ENCODE measurements at regions not wholly inside any gene's neighbourhood (a gene's known extent, or its start where the extent isn't known, plus 50 kb on each side); places are given as distances from the start of the nearest gene placed in this dataset.

DNA sequence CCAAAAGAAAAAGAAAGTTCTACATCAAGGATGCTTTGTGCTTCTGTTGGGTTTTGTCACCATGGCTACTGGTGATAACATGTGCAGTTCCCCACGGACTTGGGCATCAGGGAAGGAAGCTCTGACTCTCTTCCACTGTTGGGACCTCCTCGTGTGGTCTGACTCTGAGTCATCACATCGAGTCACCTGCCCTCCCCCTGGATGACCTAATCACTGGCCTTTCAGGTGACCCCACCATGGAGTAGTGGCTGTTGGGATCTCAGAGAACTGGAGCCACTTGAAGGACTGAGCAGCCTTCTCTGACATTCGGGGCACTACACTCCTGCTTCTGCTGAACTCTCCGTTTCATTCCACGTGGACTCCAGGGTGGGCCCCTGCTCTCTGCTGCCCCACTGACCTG lies 60.8 kb upstream of the DOCK1 start:
- H3K79me1 ChIP-seq (ENCODE audit: low read depth in 1 of 2, low read length in 2 of 2) = no peaks in the 10 kb centered on the region
- 79% methylated on average over 3 of the region's 6 CpGs; no CpG with 5 or more reads in 1 of the 2 experiments for WGBS, 2 experiments (ENCODE audit: extremely low coverage in 2 of 2, insufficient read length in 1 of 2)
- no peak overlapping the region for H4K91ac ChIP-seq (ENCODE audit: insufficient read depth, low read depth, low read length)
- in situ Hi-C loops (cut with MboI; ENCODE audit: low sequenced_read_pairs) (no loop called here), dilution Hi-C loops (cut with HindIII; ENCODE audit: low sequenced_read_pairs, unreplicated experiment) (no loop called here), intact Hi-C loops (cut with micrococcal nuclease) (no loop called here)
- H3K9me1 ChIP-seq (ENCODE audit: insufficient read depth, low read length) = no peaks in the 10 kb centered on the region
- no peak overlapping the region for H3K27ac ChIP-seq (ENCODE audit: insufficient read depth, low read length)
- no peak overlapping the region for H3K56ac ChIP-seq (ENCODE audit: extremely low read depth, insufficient read depth, low read length)
- no peak overlapping the region for H2AK9ac ChIP-seq (replicated peaks; ENCODE audit: low read depth, low read length, poor library complexity)
- no peaks in the 10 kb centered on the region for H3K4me1 ChIP-seq (ENCODE audit: control insufficient read depth, insufficient read depth, low read length)
- H3K18ac ChIP-seq (ENCODE audit: low read depth, low read length) = no peak overlapping the region
- H2BK120ac ChIP-seq (ENCODE audit: low read depth, low read length) = no peak overlapping the region
- CTCF ChIA-PET = no interaction called here
- H2BK20ac ChIP-seq (ENCODE audit: low read depth, low read length) = no peak overlapping the region
- no peak overlapping the region for H2BK5ac ChIP-seq (ENCODE audit: low read depth, low read length, poor library complexity, severe bottlenecking)
- DNase-seq (no peak), ATAC-seq (ENCODE audit: low read depth) (no peak)
- no peak overlapping the region for H3K9ac ChIP-seq (ENCODE audit: low read depth, low read length)
- H3K23ac ChIP-seq (ENCODE audit: low read depth, low read length) = no peak overlapping the region
- no peak overlapping the region for H3K4me2 ChIP-seq (ENCODE audit: low read depth, low read length)
- H3K9me3 ChIP-seq (ENCODE audit: control insufficient read depth, insufficient read depth, low read length) = no peaks in the 10 kb centered on the region
- H2BK15ac ChIP-seq (ENCODE audit: low read depth, low read length) = no peak overlapping the region
- POLR2A ChIA-PET (ENCODE audit: unreplicated experiment) = no interaction called here
- no peak overlapping the region for H4K8ac ChIP-seq (ENCODE audit: low read depth in 2 of 2, low read length in 2 of 2)
- H4K5ac ChIP-seq (ENCODE audit: low read depth, low read length) = no peak overlapping the region
- H3K27me3 ChIP-seq (ENCODE audit: control insufficient read depth, insufficient read depth, low read length) = peaks cover 2% of the 10 kb centered on the region; the same call in 1 of the 2 replicates
- BruUV-seq (replicated peaks) = no TSS peak
- no peak overlapping the region for H3K14ac ChIP-seq (replicated peaks; ENCODE audit: low read depth, low read length)
- no peaks in the 10 kb centered on the region for H3K36me3 ChIP-seq (ENCODE audit: control insufficient read depth, insufficient read depth, low read length)
- no peak for TF ChIP-seq BHLHE40 (IDR thresholded peaks at IDR 0.05; ENCODE audit: low read depth, low read length)
- no peak for TF ChIP-seq POLR2A (IDR thresholded peaks at IDR 0.05; ENCODE audit: low read depth, low read length)
- TF ChIP-seq SMC3 (IDR thresholded peaks at IDR 0.05; ENCODE audit: low read depth, low read length) = no peak
- no peak for TF ChIP-seq NFE2L2 (IDR thresholded peaks at IDR 0.05; ENCODE audit: low read depth, low read length)
- TF ChIP-seq, protein P1, sequence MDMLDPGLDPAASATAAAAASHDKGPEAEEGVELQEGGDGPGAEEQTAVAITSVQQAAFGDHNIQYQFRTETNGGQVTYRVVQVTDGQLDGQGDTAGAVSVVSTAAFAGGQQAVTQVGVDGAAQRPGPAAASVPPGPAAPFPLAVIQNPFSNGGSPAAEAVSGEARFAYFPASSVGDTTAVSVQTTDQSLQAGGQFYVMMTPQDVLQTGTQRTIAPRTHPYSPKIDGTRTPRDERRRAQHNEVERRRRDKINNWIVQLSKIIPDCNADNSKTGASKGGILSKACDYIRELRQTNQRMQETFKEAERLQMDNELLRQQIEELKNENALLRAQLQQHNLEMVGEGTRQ (IDR thresholded peaks at IDR 0.05; ENCODE audit: low read depth, low read length) = no peak
- TF ChIP-seq CEBPB (IDR thresholded peaks at IDR 0.05; ENCODE audit: low read depth, low read length) = no peak
- TF ChIP-seq MXI1 (IDR thresholded peaks at IDR 0.05; ENCODE audit: borderline replicate concordance, low read depth, low read length) = no peak
- no peak for TF ChIP-seq FOS (IDR thresholded peaks at IDR 0.05; ENCODE audit: low read depth, low read length)
- TF ChIP-seq, protein P2, sequence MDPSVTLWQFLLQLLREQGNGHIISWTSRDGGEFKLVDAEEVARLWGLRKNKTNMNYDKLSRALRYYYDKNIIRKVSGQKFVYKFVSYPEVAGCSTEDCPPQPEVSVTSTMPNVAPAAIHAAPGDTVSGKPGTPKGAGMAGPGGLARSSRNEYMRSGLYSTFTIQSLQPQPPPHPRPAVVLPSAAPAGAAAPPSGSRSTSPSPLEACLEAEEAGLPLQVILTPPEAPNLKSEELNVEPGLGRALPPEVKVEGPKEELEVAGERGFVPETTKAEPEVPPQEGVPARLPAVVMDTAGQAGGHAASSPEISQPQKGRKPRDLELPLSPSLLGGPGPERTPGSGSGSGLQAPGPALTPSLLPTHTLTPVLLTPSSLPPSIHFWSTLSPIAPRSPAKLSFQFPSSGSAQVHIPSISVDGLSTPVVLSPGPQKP (IDR thresholded peaks at IDR 0.05; ENCODE audit: borderline replicate concordance, low read depth, low read length) = no peak
- TF ChIP-seq, protein P3, sequence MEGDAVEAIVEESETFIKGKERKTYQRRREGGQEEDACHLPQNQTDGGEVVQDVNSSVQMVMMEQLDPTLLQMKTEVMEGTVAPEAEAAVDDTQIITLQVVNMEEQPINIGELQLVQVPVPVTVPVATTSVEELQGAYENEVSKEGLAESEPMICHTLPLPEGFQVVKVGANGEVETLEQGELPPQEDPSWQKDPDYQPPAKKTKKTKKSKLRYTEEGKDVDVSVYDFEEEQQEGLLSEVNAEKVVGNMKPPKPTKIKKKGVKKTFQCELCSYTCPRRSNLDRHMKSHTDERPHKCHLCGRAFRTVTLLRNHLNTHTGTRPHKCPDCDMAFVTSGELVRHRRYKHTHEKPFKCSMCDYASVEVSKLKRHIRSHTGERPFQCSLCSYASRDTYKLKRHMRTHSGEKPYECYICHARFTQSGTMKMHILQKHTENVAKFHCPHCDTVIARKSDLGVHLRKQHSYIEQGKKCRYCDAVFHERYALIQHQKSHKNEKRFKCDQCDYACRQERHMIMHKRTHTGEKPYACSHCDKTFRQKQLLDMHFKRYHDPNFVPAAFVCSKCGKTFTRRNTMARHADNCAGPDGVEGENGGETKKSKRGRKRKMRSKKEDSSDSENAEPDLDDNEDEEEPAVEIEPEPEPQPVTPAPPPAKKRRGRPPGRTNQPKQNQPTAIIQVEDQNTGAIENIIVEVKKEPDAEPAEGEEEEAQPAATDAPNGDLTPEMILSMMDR (conservative IDR thresholded peaks at IDR 0.05; ENCODE audit: low read depth, low read length) = no peak
- no peak for TF ChIP-seq RCOR1 (IDR thresholded peaks at IDR 0.05; ENCODE audit: insufficient replicate concordance, low read length)
- TF ChIP-seq RFX5 (IDR thresholded peaks at IDR 0.05; ENCODE audit: low read depth, low read length) = no peak
- TF ChIP-seq MAZ (IDR thresholded peaks at IDR 0.05; ENCODE audit: borderline replicate concordance, low read depth, low read length) = no peak
- no peak for TF ChIP-seq MAFK (IDR thresholded peaks at IDR 0.05; ENCODE audit: low read depth, low read length)
- TF ChIP-seq CHD1 (IDR thresholded peaks at IDR 0.05; ENCODE audit: low read depth, low read length) = no peak
- no peak for TF ChIP-seq RAD21 (IDR thresholded peaks at IDR 0.05; ENCODE audit: low read length)
- no peak overlapping the region for H2AFZ ChIP-seq (replicated peaks; ENCODE audit: low read length, poor library complexity)
- H3K4ac ChIP-seq (ENCODE audit: low read depth, low read length) = no peak overlapping the region
- H3K4me3 ChIP-seq (ENCODE audit: insufficient read depth, low read depth, low read length) = no peak overlapping the region
- no peaks in the 10 kb centered on the region for H4K20me1 ChIP-seq (ENCODE audit: insufficient read depth, low read length)
- no peak overlapping the region for H2AK5ac ChIP-seq (ENCODE audit: low read depth, low read length)

Measured in IMR-90 (cell line).